Adrenal gland (tissue), 5 donors: ENCODE measurements at regions not wholly inside any gene's neighbourhood (a gene's known extent, or its start where the extent isn't known, plus 50 kb on each side); places are given as distances from the start of the nearest gene placed in this dataset.

ENCODE experiments used
- CTCF ChIP-seq, 6 experiments: fragments of 450-650 bp in 4 of 6; fragments of 200-600 bp in 2 of 6; sonication (generic) in 1 of 6; IDR thresholded peaks; 1 replicate in 5 of 6; 2 replicates in 1 of 6; pipeline versions ENCODE4 v1.5.1 to v1.8.0; 2016 to 2021; ENCODE audit warnings: antibody characterized with exemption in 6 of 6, mild to moderate bottlenecking in 2 of 6, moderate library complexity in 1 of 6
- POLR2A ChIP-seq, 2 donors: fragments of 450-650 bp; IDR thresholded peaks; one replicate each; pipeline ENCODE4 v1.6.1; 2017; ENCODE audit warnings: antibody characterized with exemption in 2 of 2, mild to moderate bottlenecking in 2 of 2, moderate library complexity in 1 of 2
- donor health status: DM: no; HTN: no; CAD: no.

DNA sequence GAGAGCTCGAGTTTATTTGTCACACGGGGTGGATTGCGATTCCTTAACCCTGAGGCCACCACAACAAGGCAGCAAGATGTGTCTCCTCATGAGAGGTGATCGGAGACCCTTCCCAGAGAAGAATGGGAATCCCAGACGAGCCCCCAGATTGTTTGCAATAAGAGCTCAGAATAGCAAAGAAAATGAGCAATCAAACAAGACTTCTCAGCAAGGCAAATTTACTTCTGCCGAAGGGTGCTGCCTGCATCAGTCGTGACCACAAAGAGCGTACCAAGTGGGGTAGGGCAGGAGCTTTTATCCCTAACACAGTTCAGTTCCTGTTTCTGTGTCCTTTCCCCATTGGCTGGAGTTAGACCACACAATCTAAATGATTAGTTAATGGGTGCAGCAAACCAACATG is 237.5 kb upstream of the SYT4 start:
- TF ChIP-seq CTCF (IDR thresholded peaks at IDR 0.05) (no peak), POLR2A (IDR thresholded peaks at IDR 0.05) (no peak)
